Thymus (tissue), 11 donors: ENCODE measurements at regions not wholly inside any gene's neighbourhood (a gene's known extent, or its start where the extent isn't known, plus 50 kb on each side); places are given as distances from the start of the nearest gene placed in this dataset.

Source experiments
- DNase-seq, 9 donors: peaks; one replicate each; pipeline ENCODE4 v3.0.0-alpha.2; 2013; ENCODE audit warnings: low spot score in 9 of 9, low read depth in 6 of 9, missing footprints in 1 of 9
- H3K27ac ChIP-seq, 2 donors: one replicate each; pipeline ENCODE4 v1.5.1; 2013; ENCODE audit warnings: control low read depth in 1 of 2, low read depth in 1 of 2, low read length in 1 of 2, mild to moderate bottlenecking in 1 of 2, moderate library complexity in 1 of 2
- H3K27me3 ChIP-seq, 2 donors: one replicate each; pipeline ENCODE4 v1.5.1; 2013; ENCODE audit warnings: low read length in 1 of 2; ENCODE audit not compliant: control insufficient read depth in 2 of 2, insufficient read depth in 1 of 2
- H3K36me3 ChIP-seq, 2 donors: one replicate each; pipeline ENCODE4 v1.5.1; 2013; ENCODE audit warnings: low read length in 1 of 2, mild to moderate bottlenecking in 1 of 2, moderate library complexity in 1 of 2; ENCODE audit not compliant: control insufficient read depth in 2 of 2, insufficient read depth in 2 of 2
- H3K4me1 ChIP-seq, 2 donors: one replicate each; pipeline ENCODE4 v1.5.1; 2013; ENCODE audit warnings: low read length in 2 of 2; ENCODE audit not compliant: control insufficient read depth in 2 of 2, insufficient read depth in 2 of 2
- H3K4me3 ChIP-seq, 2 donors: one replicate each; pipeline ENCODE4 v1.5.1; 2013; ENCODE audit warnings: low read length in 2 of 2, control low read depth in 1 of 2, mild to moderate bottlenecking in 1 of 2
- H3K9me3 ChIP-seq, 2 donors: one replicate each; pipeline ENCODE4 v1.5.1; 2013; ENCODE audit warnings: low read length in 1 of 2, mild to moderate bottlenecking in 1 of 2; ENCODE audit not compliant: control insufficient read depth in 2 of 2, insufficient read depth in 1 of 2
- WGBS: extraction: QIAGEN DNeasy Blood & Tissue Kit; methylation state at CpG from one replicate; pipeline ENCODE4 v1.1.7; 2013; 5-methylcytosine and 5-hydroxymethylcytosine counted together
- donor health status: healthy.

GRCh38 chr13:26821672-26822071 is 61.1 kb upstream of the GPR12 start:
- Histone ChIP-seq H3K27ac (no peak overlapping the region), H3K9me3 (no peaks in the 10 kb centered on the region), H3K4me3 (no peak overlapping the region), H3K4me1 (no peaks in the 10 kb centered on the region), H3K36me3 (no peaks in the 10 kb centered on the region), H3K27me3 (no peaks in the 10 kb centered on the region)
- 95% methylated on average over 7 of the region's 7 CpGs for WGBS
- DNase-seq, result no peak

GRCh38 chr13:26820871-26821270 is 60.3 kb upstream of the GPR12 start:
- H3K4me1 ChIP-seq, result no peaks in the 10 kb centered on the region
- H3K27me3 ChIP-seq, result no peaks in the 10 kb centered on the region
- no peak for DNase-seq
- WGBS, result 87% methylated on average over 4 of the region's 4 CpGs
- no peak overlapping the region for H3K27ac ChIP-seq
- no peak overlapping the region for H3K4me3 ChIP-seq
- no peaks in the 10 kb centered on the region for H3K36me3 ChIP-seq
- no peaks in the 10 kb centered on the region for H3K9me3 ChIP-seq

- H3K27ac ChIP-seq, result no peak overlapping the region
- no peak overlapping the region for H3K4me3 ChIP-seq
- no peak for DNase-seq
- H3K9me3 ChIP-seq, result no peaks in the 10 kb centered on the region
- H3K4me1 ChIP-seq, result no peaks in the 10 kb centered on the region
- 91% methylated on average over 3 of the region's 3 CpGs for WGBS
- no peaks in the 10 kb centered on the region for H3K27me3 ChIP-seq
- H3K36me3 ChIP-seq, result no peaks in the 10 kb centered on the region
These were observed 58.5 kb upstream of the GPR12 start for GRCh38 chr13:26819046-26819445.

DNA sequence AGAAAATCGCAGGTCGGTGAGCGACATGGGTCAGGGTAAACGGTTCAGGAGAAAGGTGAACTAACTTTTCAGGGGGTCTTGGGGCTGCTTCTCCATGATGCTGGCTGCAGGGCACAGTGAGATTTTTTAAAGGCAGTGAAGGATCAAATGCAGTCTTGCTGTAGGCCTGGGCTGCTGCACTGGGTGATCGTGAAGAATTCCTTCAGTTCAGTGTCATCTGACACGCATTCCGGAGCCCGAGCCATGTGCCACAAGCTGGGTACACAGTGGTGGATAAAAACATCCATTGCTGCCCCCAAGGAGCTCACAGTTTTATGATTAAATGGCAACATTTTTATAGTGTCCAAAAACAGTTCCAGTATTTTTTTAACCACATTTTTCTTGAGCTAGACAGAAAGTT is 56.3 kb upstream of the GPR12 start:
- no peak overlapping the region for H3K27ac ChIP-seq
- no peaks in the 10 kb centered on the region for H3K4me1 ChIP-seq
- no peaks in the 10 kb centered on the region for H3K27me3 ChIP-seq
- H3K9me3 ChIP-seq, result no peaks in the 10 kb centered on the region
- 92% methylated on average over 8 of the region's 8 CpGs for WGBS
- H3K36me3 ChIP-seq, result no peaks in the 10 kb centered on the region
- H3K4me3 ChIP-seq, result no peak overlapping the region
- DNase-seq, result no peak

DNA sequence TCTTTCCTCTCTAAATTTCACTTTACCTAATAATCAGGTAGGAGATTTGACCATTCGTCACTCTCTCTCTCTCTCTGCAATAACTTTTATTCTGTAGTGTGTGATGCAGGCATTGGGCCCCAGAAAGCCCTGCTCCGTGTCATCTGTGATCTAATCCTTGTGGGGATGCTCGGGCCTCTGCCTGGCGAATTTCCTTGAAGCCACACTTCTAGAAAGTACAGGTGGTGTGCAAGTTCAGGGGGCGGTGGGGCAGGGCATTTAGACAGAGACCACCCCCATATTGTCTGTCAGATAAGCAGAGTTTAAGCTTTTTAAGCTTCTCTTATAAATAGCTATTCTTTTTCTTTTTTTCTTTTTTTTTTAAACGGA is 53.4 kb upstream of the GPR12 start:
- H3K4me1 ChIP-seq, result no peaks in the 10 kb centered on the region
- no peaks in the 10 kb centered on the region for H3K36me3 ChIP-seq
- H3K4me3 ChIP-seq, result no peak overlapping the region
- H3K9me3 ChIP-seq, result no peaks in the 10 kb centered on the region
- H3K27ac ChIP-seq, result no peak overlapping the region
- DNase-seq, result no peak
- H3K27me3 ChIP-seq, result peaks cover 5 to 8% of the 10 kb centered on the region in 2 donors
- WGBS, result 90% methylated on average over 6 of the region's 6 CpGs

GRCh38 chr13:26813321-26813979 is 52.9 kb upstream of the GPR12 start:
- no peaks in the 10 kb centered on the region for H3K4me1 ChIP-seq
- H3K27ac ChIP-seq, result no peak overlapping the region
- no peak overlapping the region for H3K4me3 ChIP-seq
- H3K9me3 ChIP-seq, result no peaks in the 10 kb centered on the region
- DNase-seq, result no peak
- 66% methylated on average over 10 of the region's 10 CpGs for whole genome bisulfite sequencing
- peaks cover 5 to 8% of the 10 kb centered on the region in 2 donors for H3K27me3 ChIP-seq
- H3K36me3 ChIP-seq, result no peaks in the 10 kb centered on the region

GRCh38 chr13:26811581-26811980 is 51.0 kb upstream of the GPR12 start:
- Histone ChIP-seq H3K27ac (no peak overlapping the region), H3K4me3 (no peak overlapping the region), H3K4me1 (no peaks in the 10 kb centered on the region), H3K27me3 (peaks cover 5 to 8% of the 10 kb centered on the region in 2 donors), H3K36me3 (no peaks in the 10 kb centered on the region), H3K9me3 (no peaks in the 10 kb centered on the region)
- no peak for DNase-seq
- WGBS, result 89% methylated on average over 3 of the region's 3 CpGs
